ENCODE measurements at regions not wholly inside any gene's neighbourhood (a gene's known extent, or its start where the extent isn't known, plus 50 kb on each side); places are given as distances from the start of the nearest gene placed in this dataset.

DNA sequence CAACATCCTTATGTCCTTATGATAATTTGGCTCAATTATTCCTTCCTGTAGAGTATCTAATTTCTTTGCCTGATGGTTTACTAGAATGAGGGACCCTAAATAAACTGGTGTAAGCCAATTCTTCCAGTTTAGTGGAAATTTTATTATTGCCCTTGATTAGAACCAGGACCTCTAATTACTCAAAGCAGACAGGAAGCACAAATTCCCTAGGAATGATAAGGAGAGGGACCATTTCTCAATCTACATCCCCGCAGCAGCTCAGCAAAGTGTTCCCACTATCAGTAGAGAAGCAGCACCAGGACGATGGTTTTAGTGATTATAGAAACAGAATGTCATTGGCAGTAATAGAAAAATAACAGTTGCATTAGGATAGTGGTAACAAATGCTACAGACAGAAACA lies 97.1 kb downstream of the PLPPR4 start:
- WGBS, 2 donors: 81 to 82% methylated on average over 2 of the region's 2 CpGs
- H3K4me3 ChIP-seq (replicated peaks in 1 of 3): no peak overlapping the region
- H3K9me3 ChIP-seq: no peaks in the 10 kb centered on the region
- H3K4me1 ChIP-seq: no peaks in the 10 kb centered on the region
- no peaks in the 10 kb centered on the region for H3K27me3 ChIP-seq
- DNase-seq: no peak
- intact Hi-C loops (cut with DNase I): no loop called here
- TF ChIP-seq POLR2A (IDR thresholded peaks at IDR 0.05): no peak
- no peaks in the 10 kb centered on the region for H3K36me3 ChIP-seq
- no peak overlapping the region for H3K27ac ChIP-seq

DNA sequence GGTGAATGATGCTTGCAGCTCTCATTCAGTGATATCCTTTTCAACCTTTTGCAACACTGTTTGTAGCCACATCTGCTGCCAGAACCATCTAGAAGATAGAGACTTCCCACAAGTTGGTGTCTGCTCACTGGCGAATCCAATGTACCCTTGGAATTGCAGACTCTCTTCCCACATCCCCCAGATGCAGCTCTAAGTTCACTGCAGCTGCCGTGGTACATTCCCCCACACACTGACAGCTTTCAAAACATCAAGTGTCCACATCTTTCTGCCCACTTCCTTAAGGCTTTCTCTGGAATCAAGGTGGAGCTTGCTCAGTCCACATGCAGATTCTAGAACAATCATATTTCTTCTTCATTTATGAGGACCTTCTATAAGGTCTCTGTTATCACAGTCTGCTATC lies 99.2 kb downstream of the PLPPR4 start:
- no peaks in the 10 kb centered on the region for H3K36me3 ChIP-seq
- no peak overlapping the region for H3K27ac ChIP-seq
- no peaks in the 10 kb centered on the region for H3K27me3 ChIP-seq
- intact Hi-C loops (cut with DNase I): no loop called here
- no peak overlapping the region for H3K4me3 ChIP-seq (replicated peaks in 1 of 3)
- TF ChIP-seq, protein P1, sequence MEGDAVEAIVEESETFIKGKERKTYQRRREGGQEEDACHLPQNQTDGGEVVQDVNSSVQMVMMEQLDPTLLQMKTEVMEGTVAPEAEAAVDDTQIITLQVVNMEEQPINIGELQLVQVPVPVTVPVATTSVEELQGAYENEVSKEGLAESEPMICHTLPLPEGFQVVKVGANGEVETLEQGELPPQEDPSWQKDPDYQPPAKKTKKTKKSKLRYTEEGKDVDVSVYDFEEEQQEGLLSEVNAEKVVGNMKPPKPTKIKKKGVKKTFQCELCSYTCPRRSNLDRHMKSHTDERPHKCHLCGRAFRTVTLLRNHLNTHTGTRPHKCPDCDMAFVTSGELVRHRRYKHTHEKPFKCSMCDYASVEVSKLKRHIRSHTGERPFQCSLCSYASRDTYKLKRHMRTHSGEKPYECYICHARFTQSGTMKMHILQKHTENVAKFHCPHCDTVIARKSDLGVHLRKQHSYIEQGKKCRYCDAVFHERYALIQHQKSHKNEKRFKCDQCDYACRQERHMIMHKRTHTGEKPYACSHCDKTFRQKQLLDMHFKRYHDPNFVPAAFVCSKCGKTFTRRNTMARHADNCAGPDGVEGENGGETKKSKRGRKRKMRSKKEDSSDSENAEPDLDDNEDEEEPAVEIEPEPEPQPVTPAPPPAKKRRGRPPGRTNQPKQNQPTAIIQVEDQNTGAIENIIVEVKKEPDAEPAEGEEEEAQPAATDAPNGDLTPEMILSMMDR (IDR thresholded peaks at IDR 0.05): no peak
- no peak for TF ChIP-seq POLR2A (IDR thresholded peaks at IDR 0.05)
- DNase-seq: no peak
- no peaks in the 10 kb centered on the region for H3K4me1 ChIP-seq
- H3K9me3 ChIP-seq: no peaks in the 10 kb centered on the region
- 81% methylated on average over 2 of the region's 2 CpGs for whole genome bisulfite sequencing, 2 donors

DNA sequence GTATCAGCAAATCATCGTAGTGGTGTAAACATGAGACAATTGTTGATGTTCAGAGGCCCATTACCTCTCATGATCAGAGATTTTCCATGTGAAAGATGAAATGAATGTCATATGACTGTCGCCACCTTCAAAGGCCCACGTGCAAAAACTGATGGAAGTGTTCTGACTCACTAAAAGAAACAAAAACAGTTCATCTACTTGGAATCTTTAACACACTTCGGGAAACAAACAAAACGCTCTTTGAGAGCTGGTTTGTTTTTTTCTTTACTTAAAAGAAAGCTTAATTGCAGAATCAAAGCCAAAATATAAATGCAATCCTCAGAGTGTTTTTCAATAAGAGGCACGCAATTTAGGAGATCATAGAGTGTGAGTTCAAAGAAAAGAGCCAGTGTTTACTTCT lies 100.8 kb downstream of the PLPPR4 start:
- Histone ChIP-seq H3K36me3 (no peaks in the 10 kb centered on the region), H3K27ac (no peak overlapping the region), H3K4me3 (replicated peaks in 1 of 3) (no peak overlapping the region), H3K9me3 (no peaks in the 10 kb centered on the region), H3K27me3 (no peaks in the 10 kb centered on the region), H3K4me1 (no peaks in the 10 kb centered on the region)
- no peak for DNase-seq
- 60 to 64% methylated on average over 6 of the region's 6 CpGs for WGBS, 2 donors
- intact Hi-C loops (cut with DNase I): no loop called here
- TF ChIP-seq POLR2A (IDR thresholded peaks at IDR 0.05): no peak
- TF ChIP-seq, protein P1 (IDR thresholded peaks at IDR 0.05): no peak

DNA sequence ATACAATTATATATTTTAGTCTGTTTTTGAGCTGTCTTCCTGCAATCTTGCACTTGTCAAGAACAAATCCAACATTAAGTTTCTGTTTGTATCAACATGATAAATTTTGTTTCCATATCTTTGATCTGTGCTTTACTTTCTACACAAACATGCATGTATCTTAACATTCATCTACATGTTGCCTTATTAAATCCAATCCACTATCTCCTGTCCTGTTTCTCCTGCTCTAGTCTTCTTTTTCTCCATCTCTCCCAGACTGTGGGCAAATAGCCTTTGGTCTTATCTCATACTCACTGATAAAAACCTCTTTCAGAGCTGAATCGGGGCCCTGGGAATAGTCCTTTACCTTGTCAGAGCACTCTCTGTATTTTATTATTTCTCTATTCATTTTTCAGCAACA lies 101.3 kb downstream of the PLPPR4 start:
- H3K36me3 ChIP-seq: no peaks in the 10 kb centered on the region
- WGBS, 2 donors: 57 to 60% methylated on average over 1 of the region's 1 CpG
- no peaks in the 10 kb centered on the region for H3K27me3 ChIP-seq
- H3K27ac ChIP-seq: no peak overlapping the region
- H3K4me1 ChIP-seq: no peaks in the 10 kb centered on the region
- TF ChIP-seq, protein P1 (IDR thresholded peaks at IDR 0.05): no peak
- DNase-seq: no peak
- intact Hi-C loops (cut with DNase I): no loop called here
- no peaks in the 10 kb centered on the region for H3K9me3 ChIP-seq
- no peak overlapping the region for H3K4me3 ChIP-seq (replicated peaks in 1 of 3)

DNA sequence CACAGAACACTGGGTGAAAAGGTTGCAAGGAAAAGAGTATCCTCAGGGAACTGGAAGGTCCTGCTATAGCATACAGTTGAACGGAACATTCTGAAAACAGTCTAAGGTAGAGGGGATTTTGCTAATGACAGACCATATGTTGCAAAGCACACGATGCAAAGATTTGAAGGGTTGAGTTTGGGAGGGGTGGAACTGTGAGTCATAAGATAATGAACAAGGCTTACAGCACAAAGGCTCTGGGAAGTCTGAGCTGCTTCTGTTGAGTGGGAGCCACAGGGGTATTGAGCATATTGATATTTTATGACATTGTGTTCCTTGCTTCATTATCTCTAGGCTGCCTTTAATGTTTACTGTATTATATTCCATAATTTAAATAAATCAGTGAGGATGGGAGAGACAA lies 104.9 kb downstream of the PLPPR4 start:
- DNase-seq: no peak
- Histone ChIP-seq H3K36me3 (no peaks in the 10 kb centered on the region), H3K4me1 (no peaks in the 10 kb centered on the region), H3K27me3 (no peaks in the 10 kb centered on the region), H3K9me3 (no peaks in the 10 kb centered on the region), H3K27ac (no peak overlapping the region), H3K4me3 (replicated peaks in 1 of 3) (no peak overlapping the region)
- intact Hi-C loops (cut with DNase I): no loop called here
- WGBS, 2 donors: 60 to 86% methylated on average over 1 to 2 of the region's 2 CpGs
- TF ChIP-seq POLR2A (IDR thresholded peaks at IDR 0.05): no peak
- TF ChIP-seq, protein P1 (IDR thresholded peaks at IDR 0.05): no peak

DNA sequence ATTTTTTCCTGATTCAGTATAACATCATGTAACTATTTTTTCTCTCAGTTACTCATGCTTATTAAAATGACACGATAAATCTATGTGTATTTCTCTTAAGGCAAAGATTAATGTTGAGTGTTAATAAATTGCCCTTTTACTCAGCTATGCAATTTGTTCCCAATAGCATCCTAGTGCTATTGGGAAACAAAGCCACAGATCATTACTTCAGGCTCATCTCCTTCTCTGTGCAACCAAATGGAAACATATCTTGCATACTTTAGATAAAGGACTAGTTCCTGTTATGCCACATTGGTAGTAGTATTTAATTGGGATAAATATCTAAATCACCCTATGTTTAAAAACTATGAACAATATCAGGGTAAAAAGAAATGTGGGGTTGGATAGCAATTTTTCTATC lies 106.2 kb downstream of the PLPPR4 start:
- H3K9me3 ChIP-seq: no peaks in the 10 kb centered on the region
- H3K36me3 ChIP-seq: no peaks in the 10 kb centered on the region
- TF ChIP-seq, protein P1 (IDR thresholded peaks at IDR 0.05): no peak
- no peak for TF ChIP-seq POLR2A (IDR thresholded peaks at IDR 0.05)
- no peak overlapping the region for H3K27ac ChIP-seq
- 91 to 92% methylated on average over 1 of the region's 1 CpG for WGBS, 2 donors
- no peak for DNase-seq
- H3K4me3 ChIP-seq (replicated peaks in 1 of 3): no peak overlapping the region
- intact Hi-C loops (cut with DNase I): no loop called here
- H3K4me1 ChIP-seq: no peaks in the 10 kb centered on the region
- no peaks in the 10 kb centered on the region for H3K27me3 ChIP-seq

Measured in thyroid gland (tissue), 4 donors.